GM21737 (cell line): ENCODE measurements at regions not wholly inside any gene's neighbourhood (a gene's known extent, or its start where the extent isn't known, plus 50 kb on each side); places are given as distances from the start of the nearest gene placed in this dataset.
"Not testable (repeated sequence)": the region's sequence is repeated elsewhere in the genome, so short reads cannot be mapped to it uniquely, and the experiment has no call there.

Source experiments
- ATAC-seq: cut with Tn5 transposase; IDR thresholded peaks from one replicate; pipeline ENCODE4 v1.9.1; 2021; ENCODE audit warnings: mild to moderate bottlenecking, moderate library complexity; ENCODE audit not compliant: unreplicated experiment

- ATAC-seq = not testable (repeated sequence)
Measured at GRCh38 chrX:65888150-65888549, 151.7 kb downstream of the VSIG4 start.

- ATAC-seq = no peak
Measured at GRCh38 chrX:65883556-65883955, 156.3 kb downstream of the VSIG4 start.

- no peak for ATAC-seq
Measured at GRCh38 chrX:65879977-65880799, 159.7 kb downstream of the VSIG4 start.

- ATAC-seq = no peak
Measured at GRCh38 chrX:65878456-65878855, 161.4 kb downstream of the VSIG4 start.

GRCh38 chrX:65877953-65878352 is 161.9 kb downstream of the VSIG4 start:
- ATAC-seq = no peak

GRCh38 chrX:65875614-65876013 is 164.3 kb downstream of the VSIG4 start:
- not testable (repeated sequence) for ATAC-seq

DNA sequence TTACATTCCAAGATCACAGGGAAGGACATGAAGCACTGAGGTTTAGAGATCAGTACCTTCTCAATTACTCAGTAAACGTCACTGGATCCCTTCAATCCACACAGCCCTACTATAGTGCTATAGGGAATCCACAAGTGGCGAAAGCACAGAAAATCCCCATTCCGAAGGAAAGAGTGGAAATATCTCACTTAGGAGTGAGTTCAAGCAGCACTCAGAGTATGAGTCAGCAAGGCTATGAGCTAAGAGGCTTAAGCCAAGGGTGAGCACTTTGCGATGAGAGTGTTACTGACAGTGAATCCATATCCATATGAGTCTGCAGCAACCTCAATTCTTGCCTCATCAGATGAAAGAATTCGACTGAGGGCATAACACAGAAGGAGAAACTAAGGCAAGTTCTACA is 165.1 kb downstream of the VSIG4 start:
- ATAC-seq = no peak

- ATAC-seq = no peak
Measured at GRCh38 chrX:65874110-65874509, 165.8 kb downstream of the VSIG4 start.

DNA sequence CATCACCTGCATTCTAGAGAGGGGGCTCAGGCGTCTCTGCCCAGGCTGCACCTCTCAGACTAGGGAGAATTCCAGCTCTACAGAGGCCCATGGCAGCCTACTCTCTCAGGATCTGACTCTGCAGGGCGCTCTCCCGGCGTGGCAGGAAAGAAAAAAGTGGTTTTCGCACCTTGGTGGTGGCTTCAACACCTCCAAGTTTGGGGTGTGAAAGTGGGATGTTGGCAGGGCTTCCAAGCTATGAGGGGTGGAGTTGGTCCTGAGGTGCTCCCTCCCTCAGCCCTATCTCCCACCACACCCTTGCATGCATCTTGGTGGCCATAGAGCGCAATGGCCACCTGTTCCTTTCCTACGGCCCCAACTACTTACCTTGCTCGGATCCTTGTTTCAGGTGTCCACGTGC is 166.5 kb downstream of the VSIG4 start:
- ATAC-seq = no peak

GRCh38 chrX:65871671-65872311 is 168.1 kb downstream of the VSIG4 start:
- ATAC-seq = no peak

GRCh38 chrX:65870544-65870943 is 169.3 kb downstream of the VSIG4 start:
- not testable (repeated sequence) for ATAC-seq

- no peak for ATAC-seq
Measured at GRCh38 chrX:65866773-65867172, 173.1 kb downstream of the VSIG4 start.

DNA sequence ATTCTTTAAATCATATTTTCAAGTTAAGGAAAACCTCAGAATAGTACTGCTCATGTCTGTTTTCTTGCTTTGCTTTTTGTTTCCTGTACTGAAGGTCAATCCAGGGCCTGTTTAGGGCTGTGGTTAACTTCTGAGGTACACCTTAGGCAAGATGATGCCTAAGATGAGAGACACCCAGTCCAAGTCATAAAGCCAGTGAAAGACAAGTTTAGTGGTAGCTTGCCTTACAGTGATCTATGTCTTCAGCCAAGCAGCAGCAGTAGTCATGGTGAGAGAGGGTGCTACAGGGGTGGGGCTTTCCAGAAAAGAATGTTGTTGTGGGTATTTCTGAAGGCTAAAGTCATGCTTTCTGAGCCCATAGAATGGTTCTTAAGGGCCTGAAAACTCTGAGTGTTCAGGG is 173.7 kb downstream of the VSIG4 start:
- ATAC-seq = peak; percentile 71

GRCh38 chrX:65862638-65863037 is 177.2 kb downstream of the VSIG4 start:
- ATAC-seq = no peak

DNA sequence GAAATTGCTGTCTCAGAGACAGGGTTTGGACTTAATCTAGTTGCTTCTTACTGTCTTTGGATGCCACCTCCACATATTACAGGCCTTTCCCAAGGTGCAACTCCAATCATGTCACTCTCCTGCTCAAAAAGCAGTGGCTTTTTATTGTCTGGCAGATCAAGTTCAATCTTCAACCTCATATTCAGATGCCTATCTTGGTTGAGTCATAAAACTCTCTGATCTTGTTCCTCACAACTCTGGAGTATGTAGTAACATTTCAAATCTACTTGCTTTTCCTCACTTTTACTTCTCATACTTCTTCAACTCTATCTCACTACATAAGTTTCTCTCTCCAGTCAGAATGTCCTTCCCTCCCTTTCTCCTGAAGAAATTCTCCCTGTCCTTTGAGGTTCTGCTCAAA is 180.6 kb downstream of the VSIG4 start:
- no peak for ATAC-seq

DNA sequence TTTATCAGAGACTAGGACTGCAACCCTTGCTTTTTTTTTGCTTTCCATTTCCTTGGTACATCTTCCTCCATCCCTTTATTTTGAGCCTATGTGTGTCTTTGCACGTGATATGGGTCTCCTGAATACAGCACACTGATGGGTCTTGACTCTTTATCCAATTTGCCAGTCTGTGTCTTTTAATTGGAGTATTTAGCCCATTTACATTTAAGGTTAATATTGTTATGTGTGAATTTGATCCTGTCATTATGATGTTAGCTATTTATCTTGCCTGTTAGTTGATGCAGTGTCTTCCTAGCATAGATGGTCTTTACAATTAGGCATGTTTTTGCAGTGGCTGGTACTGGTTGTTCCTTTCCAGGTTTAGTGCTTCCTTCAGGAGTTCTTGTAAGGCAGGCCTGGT is 185.4 kb downstream of the VSIG4 start:
- not testable (repeated sequence) for ATAC-seq

- ATAC-seq = not testable (repeated sequence)
Measured at GRCh38 chrX:65851306-65851705, 183.9 kb downstream of the MSN start.

- not testable (repeated sequence) for ATAC-seq
Measured at GRCh38 chrX:65850821-65851220, 183.4 kb downstream of the MSN start.

- ATAC-seq = no peak
Measured at GRCh38 chrX:65846974-65847373, 179.5 kb downstream of the MSN start.

DNA sequence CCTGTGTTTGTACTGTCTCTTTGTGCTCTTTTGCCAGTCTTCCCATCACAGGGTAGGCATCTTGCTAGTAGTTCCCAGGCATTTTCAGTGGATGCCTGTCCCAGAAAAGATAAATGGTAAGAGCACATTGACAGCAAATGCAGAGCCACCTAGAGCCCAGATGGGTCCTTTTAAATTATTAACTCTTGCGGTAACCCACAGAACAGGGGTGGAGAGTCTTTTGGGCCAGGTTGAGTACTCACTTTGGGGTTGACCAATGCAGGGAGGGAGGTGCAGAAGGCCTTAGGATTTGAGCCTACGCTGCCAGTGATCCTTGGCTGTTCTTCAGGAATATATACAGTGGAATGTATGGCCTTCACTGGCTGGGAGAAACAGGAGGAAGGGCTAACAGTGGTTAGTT is 173.8 kb downstream of the MSN start:
- ATAC-seq = no peak

- ATAC-seq = no peak
Measured at GRCh38 chrX:65838674-65839073, 171.2 kb downstream of the MSN start.

GRCh38 chrX:65837875-65838549 is 170.6 kb downstream of the MSN start:
- ATAC-seq = no peak
